ENCODE measurements at regions not wholly inside any gene's neighbourhood (a gene's known extent, or its start where the extent isn't known, plus 50 kb on each side); places are given as distances from the start of the nearest gene placed in this dataset.

- Histone ChIP-seq H3K9me3 (ENCODE audit: control insufficient read depth, low read depth, low read length) (no peaks in the 10 kb centered on the region), H2AFZ (ENCODE audit: low read length) (no peak overlapping the region), H3K18ac (ENCODE audit: insufficient read length, low read depth, low read length) (no peak overlapping the region), H3K23ac (ENCODE audit: insufficient read length, low read depth, low read length) (no peak overlapping the region), H3K4me2 (ENCODE audit: insufficient read depth, insufficient read length, low read length) (no peak overlapping the region), H3K14ac (ENCODE audit: insufficient read depth, low read length) (no peak overlapping the region), H3K27ac (ENCODE audit: insufficient read length, low read depth, low read length) (no peak overlapping the region), H2AK5ac (ENCODE audit: insufficient read length, low read length) (no peak overlapping the region), H3K4me1 (ENCODE audit: insufficient read depth, low read length) (no peaks in the 10 kb centered on the region), H3K9ac (ENCODE audit: extremely low read depth, insufficient read length, low read length) (no peak overlapping the region), H3K79me1 (ENCODE audit: insufficient read depth, low read depth, low read length, poor library complexity, severe bottlenecking) (no peaks in the 10 kb centered on the region), H3K4ac (ENCODE audit: low read depth, low read length) (no peak overlapping the region), H2BK15ac (ENCODE audit: low read depth, low read length) (no peak overlapping the region), H2BK12ac (ENCODE audit: insufficient read length, low read depth, low read length) (no peak overlapping the region), H4K91ac (ENCODE audit: insufficient read length, low read depth, low read length) (no peak overlapping the region), H3K79me2 (ENCODE audit: insufficient read depth, low read length) (no peaks in the 10 kb centered on the region), H3K23me2 (ENCODE audit: insufficient read length, low read depth, low read length, poor library complexity, severe bottlenecking) (no peaks in the 10 kb centered on the region), H3K56ac (ENCODE audit: insufficient read length, low read depth, low read length) (no peak overlapping the region), H4K20me1 (ENCODE audit: control insufficient read depth, insufficient read depth, insufficient read length) (no peaks in the 10 kb centered on the region), H3T11ph (ENCODE audit: low read length) (no peak overlapping the region), H2BK5ac (ENCODE audit: insufficient read length, low read length) (no peak overlapping the region), H2BK20ac (ENCODE audit: low read depth, low read length, poor library complexity, severe bottlenecking) (no peak overlapping the region), H4K5ac (ENCODE audit: insufficient read length, low read depth, low read length) (no peak overlapping the region), H4K8ac (replicated peaks; ENCODE audit: insufficient read length, low read depth, low read length) (no peak overlapping the region), H2BK120ac (ENCODE audit: low read depth, low read length, poor library complexity, severe bottlenecking) (no peak overlapping the region), H3K27me3 (ENCODE audit: insufficient read depth, low read length) (no peaks in the 10 kb centered on the region)
- H3K27me3 Mint-ChIP-seq (ENCODE audit: low read depth) = no peaks in the 10 kb centered on the region
- H3K4me3 Mint-ChIP-seq = no peak overlapping the region
- no peak for TF ChIP-seq CTCF (conservative IDR thresholded peaks at IDR 0.05)
- no peaks in the 10 kb centered on the region for H3K4me1 Mint-ChIP-seq
- no peak for DNase-seq
- H3K36me3 Mint-ChIP-seq (ENCODE audit: insufficient read depth in 1 of 3, low read depth in 3 of 3) = no peaks in the 10 kb centered on the region
- H3K9me3 Mint-ChIP-seq = no peaks in the 10 kb centered on the region
- no peak overlapping the region for H3K27ac Mint-ChIP-seq
- WGBS (ENCODE audit: extremely low coverage, insufficient read length, low lambda C conversion rate) = no CpG with 5 or more reads among the region's 2 CpGs
Measured at GRCh38 chr5:13278811-13279210, 665.7 kb downstream of the DNAH5 start.
